ENCODE measurements at regions not wholly inside any gene's neighbourhood (a gene's known extent, or its start where the extent isn't known, plus 50 kb on each side); places are given as distances from the start of the nearest gene placed in this dataset.

DNA sequence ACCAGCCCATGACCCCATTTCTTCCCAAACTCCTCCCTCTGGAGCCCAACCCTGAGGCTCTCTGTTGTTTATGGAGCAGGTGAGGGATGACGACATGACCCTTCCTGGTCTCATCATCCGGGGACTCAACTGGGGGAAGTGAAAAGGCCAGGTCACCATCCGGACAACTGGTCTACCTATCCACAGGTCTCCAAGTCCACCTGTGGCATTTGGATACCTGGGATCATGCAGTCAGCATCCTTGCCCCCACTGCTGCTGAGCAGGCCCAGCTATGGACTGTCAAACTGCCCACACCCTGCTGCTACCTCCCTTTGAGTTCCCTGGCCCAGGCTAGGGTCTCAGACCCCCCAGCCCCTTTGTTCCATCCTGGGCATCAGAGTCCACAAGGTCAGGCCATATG, 60.0 kb upstream of the LAPTM5 start:
- Histone ChIP-seq H3K36me3 (ENCODE audit: insufficient read depth, low read length) (no peaks in the 10 kb centered on the region), H3K9me3 (ENCODE audit: low read length) (no peaks in the 10 kb centered on the region), H3K4me3 (ENCODE audit: low read length) (peak overlapping the region; percentile 57), H3F3A (ENCODE audit: insufficient read depth, low read length, poor library complexity, severe bottlenecking) (no peaks in the 10 kb centered on the region), H2AFZ (ENCODE audit: low read depth, low read length) (no peak overlapping the region), H3K79me2 (replicated peaks; ENCODE audit: insufficient read depth, low read length) (no peaks in the 10 kb centered on the region), H3K27ac (ENCODE audit: low read length) (peak overlapping the region; percentile 93), H3K27me3 (ENCODE audit: insufficient read depth, low read depth, low read length) (no peaks in the 10 kb centered on the region), H4K20me1 (ENCODE audit: insufficient read depth) (no peaks in the 10 kb centered on the region), H3K9ac (ENCODE audit: low read length) (peak overlapping the region; percentile 77), H3K9me2 (ENCODE audit: insufficient read depth, low read length) (no peaks in the 10 kb centered on the region), H3K4me2 (ENCODE audit: low read length) (no peak overlapping the region)
- TF ChIP-seq EZH2 (IDR thresholded peaks at IDR 0.05; ENCODE audit: borderline replicate concordance, insufficient read depth, low read length, poor library complexity, severe bottlenecking) = no peak
- TF ChIP-seq, protein P1, sequence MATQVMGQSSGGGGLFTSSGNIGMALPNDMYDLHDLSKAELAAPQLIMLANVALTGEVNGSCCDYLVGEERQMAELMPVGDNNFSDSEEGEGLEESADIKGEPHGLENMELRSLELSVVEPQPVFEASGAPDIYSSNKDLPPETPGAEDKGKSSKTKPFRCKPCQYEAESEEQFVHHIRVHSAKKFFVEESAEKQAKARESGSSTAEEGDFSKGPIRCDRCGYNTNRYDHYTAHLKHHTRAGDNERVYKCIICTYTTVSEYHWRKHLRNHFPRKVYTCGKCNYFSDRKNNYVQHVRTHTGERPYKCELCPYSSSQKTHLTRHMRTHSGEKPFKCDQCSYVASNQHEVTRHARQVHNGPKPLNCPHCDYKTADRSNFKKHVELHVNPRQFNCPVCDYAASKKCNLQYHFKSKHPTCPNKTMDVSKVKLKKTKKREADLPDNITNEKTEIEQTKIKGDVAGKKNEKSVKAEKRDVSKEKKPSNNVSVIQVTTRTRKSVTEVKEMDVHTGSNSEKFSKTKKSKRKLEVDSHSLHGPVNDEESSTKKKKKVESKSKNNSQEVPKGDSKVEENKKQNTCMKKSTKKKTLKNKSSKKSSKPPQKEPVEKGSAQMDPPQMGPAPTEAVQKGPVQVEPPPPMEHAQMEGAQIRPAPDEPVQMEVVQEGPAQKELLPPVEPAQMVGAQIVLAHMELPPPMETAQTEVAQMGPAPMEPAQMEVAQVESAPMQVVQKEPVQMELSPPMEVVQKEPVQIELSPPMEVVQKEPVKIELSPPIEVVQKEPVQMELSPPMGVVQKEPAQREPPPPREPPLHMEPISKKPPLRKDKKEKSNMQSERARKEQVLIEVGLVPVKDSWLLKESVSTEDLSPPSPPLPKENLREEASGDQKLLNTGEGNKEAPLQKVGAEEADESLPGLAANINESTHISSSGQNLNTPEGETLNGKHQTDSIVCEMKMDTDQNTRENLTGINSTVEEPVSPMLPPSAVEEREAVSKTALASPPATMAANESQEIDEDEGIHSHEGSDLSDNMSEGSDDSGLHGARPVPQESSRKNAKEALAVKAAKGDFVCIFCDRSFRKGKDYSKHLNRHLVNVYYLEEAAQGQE (IDR thresholded peaks at IDR 0.05; ENCODE audit: borderline replicate concordance) = peak; percentile 10
- TF ChIP-seq MXI1 (conservative IDR thresholded peaks at IDR 0.05; ENCODE audit: poor library complexity, severe bottlenecking) = no peak
- no peak for TF ChIP-seq RAD21 (conservative IDR thresholded peaks at IDR 0.05)
- TF ChIP-seq TAF1 (IDR thresholded peaks at IDR 0.05; ENCODE audit: low read depth) = no peak

DNA sequence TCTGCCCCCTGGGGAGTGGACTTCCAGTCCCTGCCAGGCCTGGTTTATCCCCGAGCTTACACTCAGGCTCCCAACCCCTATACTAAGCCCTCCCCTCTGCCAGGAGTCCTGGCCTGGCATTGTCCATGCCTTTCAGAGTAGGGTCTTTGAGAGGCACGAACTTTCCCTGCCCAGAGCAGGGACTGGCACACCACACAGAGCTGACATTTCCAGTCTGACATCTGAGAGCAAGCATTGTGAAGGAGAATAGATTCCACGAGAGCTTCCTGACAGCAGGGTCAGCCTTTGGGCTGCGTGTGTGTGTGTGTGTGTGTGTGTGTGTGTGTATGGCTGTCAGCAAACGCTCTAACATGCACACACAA, 59.5 kb upstream of the LAPTM5 start:
- Histone ChIP-seq H4K20me1 (ENCODE audit: insufficient read depth) (no peaks in the 10 kb centered on the region), H3K4me2 (ENCODE audit: low read length) (peak overlapping the region; percentile 77), H3F3A (ENCODE audit: insufficient read depth, low read length, poor library complexity, severe bottlenecking) (no peaks in the 10 kb centered on the region), H3K27me3 (ENCODE audit: insufficient read depth, low read depth, low read length) (no peaks in the 10 kb centered on the region), H3K36me3 (ENCODE audit: insufficient read depth, low read length) (no peaks in the 10 kb centered on the region), H3K9me2 (ENCODE audit: insufficient read depth, low read length) (no peaks in the 10 kb centered on the region), H3K9me3 (ENCODE audit: low read length) (no peaks in the 10 kb centered on the region), H3K27ac (ENCODE audit: low read length) (peak overlapping the region; percentile 93), H2AFZ (ENCODE audit: low read depth, low read length) (no peak overlapping the region), H3K79me2 (replicated peaks; ENCODE audit: insufficient read depth, low read length) (no peaks in the 10 kb centered on the region), H3K9ac (ENCODE audit: low read length) (peak overlapping the region; percentile 77), H3K4me3 (ENCODE audit: low read length) (peak overlapping the region; percentile 57)
- no peak for TF ChIP-seq MXI1 (conservative IDR thresholded peaks at IDR 0.05; ENCODE audit: poor library complexity, severe bottlenecking)
- no peak for TF ChIP-seq POLR2AphosphoS5 (IDR thresholded peaks at IDR 0.05)
- TF ChIP-seq EZH2 (IDR thresholded peaks at IDR 0.05; ENCODE audit: borderline replicate concordance, insufficient read depth, low read length, poor library complexity, severe bottlenecking) = no peak
- TF ChIP-seq, protein P2, sequence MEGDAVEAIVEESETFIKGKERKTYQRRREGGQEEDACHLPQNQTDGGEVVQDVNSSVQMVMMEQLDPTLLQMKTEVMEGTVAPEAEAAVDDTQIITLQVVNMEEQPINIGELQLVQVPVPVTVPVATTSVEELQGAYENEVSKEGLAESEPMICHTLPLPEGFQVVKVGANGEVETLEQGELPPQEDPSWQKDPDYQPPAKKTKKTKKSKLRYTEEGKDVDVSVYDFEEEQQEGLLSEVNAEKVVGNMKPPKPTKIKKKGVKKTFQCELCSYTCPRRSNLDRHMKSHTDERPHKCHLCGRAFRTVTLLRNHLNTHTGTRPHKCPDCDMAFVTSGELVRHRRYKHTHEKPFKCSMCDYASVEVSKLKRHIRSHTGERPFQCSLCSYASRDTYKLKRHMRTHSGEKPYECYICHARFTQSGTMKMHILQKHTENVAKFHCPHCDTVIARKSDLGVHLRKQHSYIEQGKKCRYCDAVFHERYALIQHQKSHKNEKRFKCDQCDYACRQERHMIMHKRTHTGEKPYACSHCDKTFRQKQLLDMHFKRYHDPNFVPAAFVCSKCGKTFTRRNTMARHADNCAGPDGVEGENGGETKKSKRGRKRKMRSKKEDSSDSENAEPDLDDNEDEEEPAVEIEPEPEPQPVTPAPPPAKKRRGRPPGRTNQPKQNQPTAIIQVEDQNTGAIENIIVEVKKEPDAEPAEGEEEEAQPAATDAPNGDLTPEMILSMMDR (IDR thresholded peaks at IDR 0.05; ENCODE audit: poor library complexity, severe bottlenecking) = no peak
- TF ChIP-seq, protein P1 (IDR thresholded peaks at IDR 0.05; ENCODE audit: borderline replicate concordance) = no peak
- TF ChIP-seq EP300 (conservative IDR thresholded peaks at IDR 0.05; ENCODE audit: poor library complexity, severe bottlenecking) = no peak
- TF ChIP-seq RAD21 (conservative IDR thresholded peaks at IDR 0.05) = no peak
- TF ChIP-seq SMC3 (conservative IDR thresholded peaks at IDR 0.05; ENCODE audit: poor library complexity) = no peak

All from neural cell (in vitro differentiated cells).